SH-SY5Y (cell line): ENCODE measurements at regions not wholly inside any gene's neighbourhood (a gene's known extent, or its start where the extent isn't known, plus 50 kb on each side); places are given as distances from the start of the nearest gene placed in this dataset.

ENCODE experiments used
- GATA2 ChIP-seq: IDR thresholded peaks from 2 replicates; pipeline ENCODE4 v1.6.1; 2011; ENCODE audit warnings: mild to moderate bottlenecking, low read depth, low read length
- GATA3 ChIP-seq: IDR thresholded peaks from 2 replicates; pipeline ENCODE4 v1.6.1; 2011; ENCODE audit warnings: low read depth, mild to moderate bottlenecking, low read length, moderate library complexity

DNA sequence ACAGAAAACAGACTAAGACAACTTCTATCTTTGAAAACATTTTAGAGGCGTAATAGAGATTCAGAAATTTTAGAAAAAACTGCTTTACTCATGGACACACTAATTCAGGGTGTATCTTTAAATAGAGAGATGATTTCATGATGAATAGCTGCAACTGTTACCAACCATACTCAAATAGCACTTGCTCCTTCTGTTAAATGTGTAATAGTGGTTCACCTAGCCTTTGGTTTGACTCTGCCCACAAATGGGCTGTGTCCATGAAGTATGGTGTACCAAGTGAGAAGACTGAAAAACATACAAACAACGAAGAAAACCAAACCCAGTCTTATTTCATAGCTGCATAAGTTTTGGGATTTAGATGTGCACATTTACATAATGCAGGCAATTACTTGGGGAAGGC, 610.6 kb downstream of the PLCL1 start:
- no peak for TF ChIP-seq GATA2
- no peak for TF ChIP-seq GATA3
